GM19455 (cell line): ENCODE measurements at regions not wholly inside any gene's neighbourhood (a gene's known extent, or its start where the extent isn't known, plus 50 kb on each side); places are given as distances from the start of the nearest gene placed in this dataset.
"Not testable (repeated sequence)": the region's sequence is repeated elsewhere in the genome, so short reads cannot be mapped to it uniquely, and the experiment has no call there.

ENCODE experiments used
- ATAC-seq: cut with Tn5 transposase; IDR thresholded peaks from one replicate; pipeline ENCODE4 v1.9.1; 2021; ENCODE audit not compliant: unreplicated experiment

DNA sequence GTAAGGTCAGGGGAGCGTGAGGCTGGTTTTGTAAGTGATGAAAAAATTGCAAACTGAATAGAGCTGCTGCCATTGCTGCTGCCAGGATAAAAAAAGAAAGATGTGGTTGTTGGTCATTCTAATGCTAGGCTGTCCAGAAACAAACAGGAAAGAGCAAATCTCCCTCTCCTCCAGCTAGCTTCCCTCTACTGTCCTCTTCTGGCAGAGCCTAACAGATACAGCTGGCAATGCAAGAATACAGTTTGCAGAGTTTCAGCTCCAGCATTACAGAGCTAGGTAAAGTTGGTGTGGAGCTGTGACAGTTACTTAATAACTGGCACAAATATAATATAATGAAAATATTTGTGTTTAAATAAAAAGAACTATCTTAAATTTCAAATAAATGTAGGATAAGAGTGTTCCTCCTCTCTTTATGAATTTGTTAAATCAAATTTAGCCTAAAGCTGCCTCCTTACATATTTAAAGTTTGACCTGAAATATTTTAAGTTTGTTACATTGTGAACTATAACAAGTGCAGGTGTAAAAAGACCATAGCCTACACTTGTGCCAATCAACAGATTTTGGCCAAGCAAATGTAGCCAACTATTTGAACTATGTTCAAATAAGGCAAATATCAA is 407.7 kb downstream of the SH2D4B start:
- no peak for ATAC-seq

DNA sequence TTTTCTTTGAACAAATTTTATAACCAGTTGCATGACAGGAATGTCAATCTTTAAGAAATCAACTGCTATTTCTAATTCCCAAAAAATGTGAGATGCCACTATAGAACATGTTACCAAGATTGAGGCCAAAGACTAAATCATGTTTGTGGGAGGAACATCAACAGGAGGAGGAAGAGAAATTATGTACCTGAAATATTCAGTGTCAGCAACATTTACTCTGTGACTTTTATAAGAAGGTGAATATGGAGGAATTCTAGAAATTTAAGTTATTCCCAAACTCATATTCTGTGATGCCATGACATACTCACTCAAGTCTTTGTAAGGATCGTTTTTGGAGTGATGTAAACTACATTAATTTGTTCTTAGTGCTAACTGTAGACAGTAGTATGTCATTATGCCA is 408.4 kb downstream of the SH2D4B start:
- ATAC-seq: no peak

DNA sequence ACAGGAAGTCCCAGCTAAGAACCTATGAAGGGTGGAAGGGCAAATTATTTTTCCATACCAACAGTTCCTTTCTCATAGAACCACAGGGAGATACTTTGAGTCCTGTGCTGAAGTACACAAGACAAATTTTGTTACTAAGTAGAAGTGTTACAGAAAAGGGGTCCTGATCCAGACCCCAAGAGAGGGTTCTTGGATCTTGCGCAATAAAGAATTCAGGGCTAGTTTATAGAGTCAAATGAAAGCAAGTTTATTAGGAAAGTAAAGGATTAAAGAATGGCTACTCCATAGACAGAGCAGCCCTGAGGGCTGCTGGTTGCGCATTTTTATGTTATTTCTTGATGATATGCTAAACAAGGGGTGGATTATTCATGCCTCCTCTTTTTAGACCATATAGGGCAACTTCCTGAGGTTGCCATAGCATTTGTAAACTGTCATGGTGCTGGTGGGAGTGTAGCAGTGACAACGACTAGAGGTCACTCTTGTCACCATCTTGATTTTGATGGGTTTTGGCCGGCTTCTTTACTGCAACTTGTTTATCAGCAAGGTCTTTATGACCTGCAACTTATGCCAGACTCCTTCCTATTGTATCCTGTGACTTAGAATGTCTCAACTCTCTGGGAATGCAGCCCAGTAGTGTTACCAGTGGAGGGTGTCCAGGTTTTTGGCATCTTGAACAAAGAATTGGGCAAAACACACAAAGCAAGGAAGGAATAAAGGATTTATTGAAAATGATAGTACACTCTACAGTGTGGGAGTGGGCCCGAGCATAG is 409.4 kb downstream of the SH2D4B start:
- ATAC-seq: no peak

DNA sequence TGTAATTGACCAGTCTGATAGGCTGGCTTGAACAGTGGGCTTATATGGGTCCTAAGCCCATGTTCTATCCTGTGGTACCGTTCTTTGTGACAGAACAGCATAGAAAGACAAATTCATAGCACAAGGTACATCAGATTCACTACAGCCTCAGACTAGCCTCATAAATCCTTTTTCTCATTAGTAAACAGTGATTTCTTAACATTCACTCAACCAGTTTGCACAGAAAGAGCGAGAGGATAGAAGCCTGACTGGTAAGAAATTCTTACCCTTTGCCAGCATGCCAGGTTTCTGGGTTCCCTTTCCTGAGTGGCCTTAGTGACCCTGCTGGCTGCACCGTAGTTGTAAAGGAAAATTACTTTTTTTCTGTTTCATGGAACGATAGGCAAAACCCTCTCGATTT is 412.1 kb downstream of the SH2D4B start:
- no peak for ATAC-seq

DNA sequence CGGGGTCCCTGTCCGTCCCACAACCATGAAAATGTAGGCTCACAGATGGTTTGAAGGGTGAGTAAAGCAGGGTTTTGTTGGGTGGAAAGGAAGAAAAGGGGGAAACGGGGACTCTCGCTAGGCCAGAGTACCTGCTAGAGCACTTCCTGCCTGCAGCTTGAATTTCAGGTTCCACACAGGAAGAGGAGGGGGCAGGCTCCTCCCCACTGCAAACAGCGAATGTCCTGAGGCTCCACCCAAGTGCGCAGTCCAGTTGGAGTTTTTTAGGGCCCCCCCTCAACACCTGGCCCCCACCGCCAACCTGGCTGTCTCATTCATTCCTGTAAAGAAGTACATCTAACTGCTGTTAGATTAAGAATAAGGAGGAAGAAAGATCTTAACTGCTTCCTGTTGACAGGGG is 414.7 kb downstream of the SH2D4B start:
- no peak for ATAC-seq

DNA sequence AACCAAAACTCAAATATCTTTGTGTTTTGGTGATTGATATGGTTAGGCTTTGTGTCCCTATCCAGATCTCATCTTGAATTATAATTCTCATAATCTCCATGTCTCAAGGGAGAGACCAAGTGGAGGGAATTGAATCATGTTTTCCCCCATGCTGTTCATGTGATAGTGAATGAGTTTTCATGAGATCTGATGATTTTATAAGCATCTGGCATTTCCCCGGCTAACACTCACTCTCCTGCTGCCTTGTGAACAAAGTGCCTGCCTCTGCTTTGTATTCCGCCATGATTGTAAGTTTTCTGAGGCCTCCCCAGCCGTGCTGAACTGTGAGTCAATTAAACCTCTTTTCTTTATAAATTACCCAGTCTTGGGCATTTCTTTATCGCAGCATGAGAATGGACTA is 419.5 kb downstream of the SH2D4B start:
- ATAC-seq: no peak

DNA sequence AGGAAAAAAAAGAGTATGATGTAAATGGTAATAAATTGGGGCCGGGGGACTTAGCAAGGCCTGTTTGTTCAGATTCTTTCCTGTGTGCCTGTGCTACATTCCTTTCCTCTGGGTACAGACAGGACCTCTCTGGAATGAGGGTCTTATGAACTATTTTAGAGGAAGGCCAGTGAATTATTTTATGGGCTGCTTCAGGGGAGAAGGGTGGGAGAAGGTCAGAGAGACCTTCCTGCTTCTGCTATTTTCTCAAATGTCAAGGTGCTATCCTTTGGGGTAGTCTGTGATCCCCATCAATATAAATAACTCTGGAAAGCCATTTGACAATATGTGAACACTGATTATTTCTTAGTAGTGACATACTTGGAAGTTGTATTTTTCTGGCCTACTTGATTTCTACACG is 426.5 kb downstream of the SH2D4B start:
- no peak for ATAC-seq

DNA sequence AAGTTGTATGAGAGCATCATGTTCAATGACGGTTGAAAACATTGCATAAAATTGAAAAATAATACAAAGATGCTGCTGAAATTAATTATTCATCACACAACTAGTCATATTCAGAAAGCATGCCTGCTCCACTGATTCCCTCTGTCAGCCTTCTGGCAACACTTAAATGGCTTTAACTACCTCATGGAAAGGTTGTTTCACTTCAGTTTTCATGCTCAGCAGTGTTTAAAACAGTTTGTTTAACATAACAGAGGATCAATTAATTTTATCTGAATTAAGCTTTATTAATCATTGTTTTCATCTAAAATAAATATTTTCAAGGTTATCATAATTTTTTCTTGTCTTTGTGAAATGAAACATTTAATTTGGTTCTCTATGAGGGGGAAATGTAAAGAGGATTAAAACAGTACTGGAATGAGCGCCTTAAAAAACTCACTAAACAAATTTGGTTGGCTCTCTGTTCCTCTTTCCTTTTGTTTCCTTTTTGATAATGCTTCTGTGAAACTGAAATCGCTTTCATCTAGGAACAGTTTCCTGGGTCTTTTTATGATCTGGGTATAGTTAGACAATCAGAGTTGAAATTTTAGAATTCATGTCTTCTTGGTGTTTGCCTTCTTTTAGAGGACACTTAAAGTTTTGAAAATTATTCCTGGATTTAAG is 427.4 kb downstream of the SH2D4B start:
- ATAC-seq: peak; percentile 71

DNA sequence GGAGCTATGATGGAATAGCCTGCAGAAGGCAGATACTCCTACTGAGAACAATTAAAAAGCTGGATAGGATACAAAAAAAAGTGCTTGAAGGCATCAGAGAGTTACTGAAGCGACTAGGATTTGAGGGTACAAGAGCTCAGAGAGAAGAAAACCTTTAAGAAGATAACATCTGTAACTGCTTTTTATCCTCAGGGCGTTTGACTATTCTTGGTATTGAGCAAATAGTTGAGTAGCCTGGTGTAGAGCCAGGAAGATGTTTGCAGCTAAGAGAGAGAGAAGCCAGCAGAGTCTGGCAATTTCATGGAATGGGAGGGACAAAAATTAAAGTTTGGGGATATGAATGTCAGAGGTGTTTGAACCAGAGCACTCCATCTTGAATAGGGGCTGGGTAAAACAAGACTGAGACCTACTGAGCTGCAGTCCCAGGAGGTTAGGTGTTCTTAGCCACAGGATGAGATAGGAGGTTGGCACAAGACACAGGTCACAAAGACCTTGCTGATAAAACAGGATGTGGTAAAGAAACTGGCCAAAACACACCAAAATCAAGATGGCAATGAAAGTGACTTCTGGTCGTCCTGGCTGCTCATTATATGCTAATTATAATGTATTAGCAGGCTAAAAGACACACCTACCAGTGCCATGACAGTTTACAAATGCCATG is 428.8 kb downstream of the SH2D4B start:
- no peak for ATAC-seq

DNA sequence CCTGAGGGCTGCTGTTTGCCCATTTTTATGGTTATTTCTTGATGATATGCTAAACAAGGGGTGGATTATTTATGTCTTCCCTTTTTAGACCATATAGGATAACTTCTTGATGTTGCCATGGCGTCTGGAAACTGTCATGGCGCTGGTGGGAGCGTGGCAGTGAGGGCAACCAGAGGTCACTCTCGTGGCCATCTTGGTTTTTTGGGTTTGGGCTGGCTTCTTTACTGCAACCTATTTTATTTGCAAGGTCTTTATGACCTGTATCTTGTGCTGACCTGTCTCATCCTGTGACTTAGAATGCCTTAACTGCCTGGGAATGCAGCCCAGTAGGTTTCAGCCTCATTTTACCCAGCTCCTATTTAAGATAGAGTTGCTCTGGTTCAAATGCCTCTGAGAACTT is 429.7 kb downstream of the SH2D4B start:
- not testable (repeated sequence) for ATAC-seq

DNA sequence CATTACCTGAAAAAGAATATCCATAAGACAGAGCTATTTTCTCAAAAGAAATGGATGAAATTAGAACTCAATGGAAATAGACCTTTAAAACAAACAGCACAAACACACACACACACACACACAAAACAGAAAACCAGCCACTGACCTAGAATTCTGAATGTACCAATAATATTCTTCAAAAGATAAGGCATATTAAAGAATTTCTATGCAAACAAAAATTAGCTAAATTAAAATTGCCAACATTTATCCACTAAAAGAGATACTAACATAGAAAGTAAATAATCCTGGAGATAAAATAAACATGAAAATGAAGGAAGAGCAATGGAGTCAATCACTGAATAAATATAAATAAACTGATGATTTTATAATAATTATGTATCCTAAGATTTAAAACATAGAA is 431.2 kb downstream of the SH2D4B start:
- ATAC-seq: no peak

DNA sequence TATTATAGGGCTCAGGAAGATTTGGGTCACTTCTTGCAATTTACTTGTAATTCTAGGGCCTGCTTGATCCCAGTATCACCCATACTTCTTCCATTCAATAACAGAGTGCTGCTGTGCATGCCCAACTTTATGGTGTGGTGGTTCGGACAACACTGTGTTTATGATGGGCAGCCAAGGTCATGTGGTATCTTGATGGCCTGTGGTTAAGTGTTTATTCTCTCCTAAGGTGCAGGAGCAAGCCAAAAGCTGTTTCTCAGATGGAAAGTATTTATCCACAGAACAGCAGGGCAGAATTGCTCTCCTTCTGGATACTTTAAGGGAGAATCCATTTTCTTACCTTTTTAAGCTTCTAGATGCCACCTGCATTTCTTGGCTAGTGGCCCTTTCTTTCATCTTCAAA is 433.8 kb downstream of the SH2D4B start:
- no peak for ATAC-seq

DNA sequence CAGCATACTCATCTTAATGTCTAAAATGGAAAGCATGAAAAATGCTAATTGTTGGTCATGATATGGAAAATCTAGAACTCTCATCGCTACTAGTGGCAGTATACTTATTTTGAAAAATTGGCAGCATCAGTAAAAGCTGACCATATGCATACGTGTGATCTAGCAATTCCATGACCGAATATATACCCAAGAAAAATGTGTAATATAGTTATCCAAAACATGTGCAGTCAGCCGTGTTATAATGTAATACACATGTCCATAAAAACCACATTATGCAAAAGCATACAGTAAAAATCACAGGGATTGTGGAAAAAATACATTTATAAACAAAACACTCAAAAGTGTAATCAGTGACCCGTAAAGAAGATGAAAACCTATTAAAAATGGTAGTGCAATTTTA is 439.0 kb downstream of the SH2D4B start:
- no peak for ATAC-seq

DNA sequence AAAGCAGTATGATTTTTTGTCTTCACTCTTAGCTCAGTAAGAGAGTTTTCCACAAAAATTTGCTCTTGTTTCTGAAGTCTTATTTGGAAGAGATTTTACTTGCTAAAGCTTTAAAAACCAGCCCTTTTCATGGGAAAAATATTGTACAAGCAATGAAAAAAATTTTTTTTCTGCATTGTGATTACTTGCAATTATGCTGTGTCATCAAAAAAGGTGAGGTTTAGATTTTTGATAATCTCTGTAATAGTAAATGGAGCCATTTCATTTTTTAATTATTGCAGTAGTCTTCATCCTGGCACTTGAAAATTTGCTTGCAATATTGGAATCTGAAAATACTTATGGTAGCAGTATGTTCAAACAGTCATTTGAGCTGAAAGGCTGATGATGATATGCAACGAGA is 447.4 kb downstream of the SH2D4B start:
- ATAC-seq: no peak

DNA sequence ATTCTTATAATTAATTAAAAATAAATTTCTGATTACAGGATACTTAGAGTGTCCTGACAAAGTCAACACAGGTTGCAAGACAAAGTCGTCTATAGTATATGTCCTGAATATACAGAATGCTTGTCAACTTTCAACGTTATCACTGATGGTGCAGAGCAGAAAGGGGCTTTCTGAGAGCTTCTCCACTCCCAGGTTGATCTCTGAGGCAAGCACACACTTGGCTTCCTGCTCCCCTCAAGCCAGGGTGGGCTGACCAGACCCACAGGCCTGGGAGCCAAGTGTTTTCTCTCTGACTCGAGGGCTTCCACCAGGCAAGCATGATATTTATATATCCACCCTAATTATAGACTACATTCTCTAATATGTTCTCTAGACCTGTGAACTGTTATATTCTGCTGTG is 448.9 kb downstream of the SH2D4B start:
- ATAC-seq: no peak

DNA sequence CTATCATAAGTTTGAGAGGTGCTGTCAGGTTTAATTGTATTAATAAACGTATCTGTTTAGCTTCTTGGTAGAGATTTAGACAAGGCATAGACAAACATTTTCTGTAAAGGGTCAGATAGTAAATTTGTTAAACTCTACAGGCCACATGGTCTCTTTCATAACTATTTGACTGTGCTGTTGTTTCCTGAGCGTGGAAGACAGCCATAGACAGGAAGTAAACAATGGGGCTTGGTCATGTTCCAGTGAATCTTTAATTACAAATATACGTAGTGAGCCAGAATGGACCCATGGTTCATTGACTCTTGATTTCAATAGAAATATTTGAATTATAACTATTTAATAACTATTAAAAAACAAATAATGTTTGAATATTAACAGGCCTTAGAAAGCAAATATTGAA is 451.1 kb downstream of the SH2D4B start:
- ATAC-seq: no peak

DNA sequence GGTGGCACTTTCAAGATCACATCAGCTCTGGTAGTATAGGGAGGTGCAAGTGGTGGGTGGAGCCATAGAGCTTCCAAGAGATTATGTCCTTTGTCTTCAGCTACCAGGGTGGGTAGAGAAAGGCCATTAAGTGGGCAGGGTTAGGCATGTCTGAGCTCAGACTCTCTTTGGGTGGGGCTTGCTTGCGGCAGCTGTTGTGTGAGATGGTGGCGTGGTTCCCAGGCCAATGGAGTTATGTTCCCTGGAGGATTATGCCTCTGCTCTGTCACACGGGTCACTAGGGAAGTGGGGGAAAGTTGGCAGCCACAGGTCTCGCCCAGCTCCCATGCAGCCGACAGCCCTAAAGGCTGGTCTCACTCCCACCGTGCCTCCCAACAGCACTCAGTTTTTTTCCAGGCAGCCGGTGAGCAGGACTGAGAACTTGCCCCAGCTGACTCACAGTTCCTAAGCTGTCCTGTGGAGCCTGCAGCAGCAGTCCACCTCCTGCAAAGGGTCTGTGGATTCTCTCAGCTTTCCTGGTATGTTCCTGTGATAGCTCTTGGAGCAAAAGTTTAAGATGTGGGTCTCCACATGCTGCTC is 459.0 kb downstream of the SH2D4B start:
- no peak for ATAC-seq

DNA sequence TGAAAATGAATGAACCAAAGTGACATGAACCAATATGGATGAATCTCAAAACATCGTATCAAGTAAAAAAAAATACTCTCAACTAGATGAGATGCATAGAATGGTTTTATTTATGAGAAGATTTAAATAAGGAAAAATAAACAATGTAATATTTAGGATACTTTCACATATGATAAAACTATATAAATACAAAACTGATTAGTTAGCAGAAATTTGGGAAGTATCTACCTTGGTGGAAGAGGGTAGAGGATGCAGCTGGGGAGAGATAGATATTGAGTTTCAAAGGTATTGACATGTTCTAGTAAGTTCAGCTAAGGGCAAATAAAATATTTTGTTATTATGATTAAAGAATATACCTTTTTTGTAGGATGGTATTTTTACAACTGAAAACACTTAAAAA is 463.1 kb downstream of the SH2D4B start:
- ATAC-seq: no peak

DNA sequence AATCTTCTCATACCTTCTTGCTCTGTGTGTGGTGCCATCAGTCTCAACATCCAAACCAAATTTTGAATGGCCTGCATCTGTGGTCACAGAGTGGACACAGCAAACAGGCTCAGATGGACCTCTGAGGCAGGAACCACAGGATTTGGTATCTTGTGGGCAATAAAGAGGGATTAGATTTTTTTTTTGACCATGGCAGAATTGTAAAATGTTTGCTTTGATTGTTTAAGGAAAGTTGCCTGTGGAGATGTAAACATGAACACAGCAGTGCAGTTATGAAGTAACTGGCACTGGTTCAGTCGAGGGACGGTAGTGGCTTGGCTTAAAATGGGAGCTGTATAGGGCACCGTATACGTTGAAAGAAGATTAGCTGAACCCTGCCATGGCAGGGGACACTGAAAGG is 464.7 kb downstream of the SH2D4B start:
- no peak for ATAC-seq

DNA sequence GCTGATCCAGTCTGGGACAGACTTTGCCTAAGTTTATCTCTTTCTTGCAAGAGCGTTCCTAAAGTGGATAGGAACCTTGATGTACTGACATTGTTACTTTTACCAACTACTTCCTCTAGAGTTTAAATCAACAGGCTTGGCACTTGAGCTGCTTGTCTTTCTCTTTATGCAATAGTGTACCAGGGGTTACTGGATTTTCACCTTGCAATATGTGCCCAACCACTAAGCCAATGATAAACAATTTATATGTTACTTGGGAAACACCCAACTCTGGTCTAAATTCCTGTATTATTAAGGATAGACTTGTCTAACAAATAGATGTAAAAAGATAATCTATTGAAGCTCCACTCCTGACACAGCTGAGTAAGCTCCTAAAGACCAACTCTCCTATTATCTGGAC is 470.2 kb downstream of the SH2D4B start:
- no peak for ATAC-seq

DNA sequence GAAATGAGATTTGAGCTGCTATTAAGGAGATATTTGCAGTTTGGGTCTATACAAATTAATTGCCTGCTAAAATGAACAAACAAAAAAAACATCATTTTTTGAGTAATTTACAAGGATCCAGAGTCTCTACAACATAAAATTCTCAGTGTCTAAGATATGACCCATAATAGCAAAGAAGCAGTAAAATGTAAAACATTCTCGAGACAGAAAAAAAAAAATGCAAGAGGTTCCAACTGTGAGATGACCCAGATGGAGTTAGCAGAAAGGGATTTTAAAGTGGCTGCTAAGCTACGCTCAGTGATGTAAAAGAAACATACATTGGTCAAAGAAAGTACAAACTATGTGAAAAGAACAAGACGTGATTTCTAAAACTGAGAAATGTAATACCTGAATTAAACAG is 471.0 kb downstream of the SH2D4B start:
- no peak for ATAC-seq

DNA sequence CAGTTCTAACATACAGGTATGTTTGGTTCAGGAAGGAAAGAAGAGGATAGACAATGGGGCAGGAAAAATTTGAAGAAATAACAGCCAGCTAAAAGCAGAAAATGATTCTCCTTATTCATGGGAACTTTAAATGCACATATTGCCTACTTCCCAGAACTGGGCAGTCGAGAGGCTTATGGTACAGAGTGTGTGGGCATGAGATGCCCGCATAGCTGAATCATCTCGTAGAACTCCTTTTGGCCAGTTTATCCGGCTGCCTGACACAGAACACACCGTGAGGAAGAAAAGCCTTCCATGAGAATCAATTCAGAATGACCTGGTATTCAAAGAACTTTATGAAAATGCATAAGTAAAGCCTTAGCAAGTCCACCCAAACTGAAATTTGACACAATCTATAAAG is 471.6 kb downstream of the SH2D4B start:
- no peak for ATAC-seq
